CD14-positive monocyte (primary cell): ENCODE measurements at regions not wholly inside any gene's neighbourhood (a gene's known extent, or its start where the extent isn't known, plus 50 kb on each side); places are given as distances from the start of the nearest gene placed in this dataset.
A peak's percentile ranks its signal among the peaks of the same experiment; 100 is the strongest.

ENCODE experiments used
- DNase-seq, 3 donors: peaks; one replicate each; pipeline ENCODE4 v3.0.0-alpha.2; 2011 to 2022
- H2AFZ ChIP-seq: 2 replicates; pipeline ENCODE4 v1.6.0; 2012; ENCODE audit warnings: mild to moderate bottlenecking, low read depth, low read length, inconsistent platforms; ENCODE audit not compliant: insufficient read depth, poor library complexity, severe bottlenecking
- H3K27ac ChIP-seq, 2 donors: 1 replicate in 1 of 2; 2 replicates in 1 of 2; pipeline ENCODE4 v1.5.1; 2012 to 2013; ENCODE audit warnings: low read length in 2 of 2, control low read depth in 1 of 2, inconsistent platforms in 1 of 2, low read depth in 1 of 2, mild to moderate bottlenecking in 1 of 2
- H3K27me3 ChIP-seq, 2 donors: one replicate each; pipeline versions ENCODE4 v1.6.0 to v1.6.1; 2011 to 2013; ENCODE audit warnings: low read length in 2 of 2; ENCODE audit not compliant: control insufficient read depth in 2 of 2, insufficient read depth in 2 of 2
- H3K36me3 ChIP-seq, 2 donors: replicated peaks in 1 of 2; 1 replicate in 1 of 2; 2 replicates in 1 of 2; pipeline versions ENCODE4 v1.5.1 to v1.6.1; 2012 to 2013; ENCODE audit warnings: low read length in 2 of 2, control low read depth in 1 of 2, inconsistent platforms in 1 of 2, mild to moderate bottlenecking in 1 of 2; ENCODE audit not compliant: insufficient read depth in 2 of 2, control insufficient read depth in 1 of 2
- H3K4me1 ChIP-seq, 2 donors: 1 replicate in 1 of 2; 2 replicates in 1 of 2; pipeline versions ENCODE4 v1.5.1 to v1.6.1; 2012 to 2013; ENCODE audit warnings: low read length in 2 of 2, control low read depth in 1 of 2, inconsistent platforms in 1 of 2, mild to moderate bottlenecking in 1 of 2, moderate library complexity in 1 of 2; ENCODE audit not compliant: insufficient read depth in 2 of 2, control insufficient read depth in 1 of 2
- H3K4me2 ChIP-seq: replicated peaks from 2 replicates; pipeline ENCODE3; 2012; ENCODE audit warnings: low read length, moderate library complexity, mild to moderate bottlenecking; ENCODE audit not compliant: poor library complexity, severe bottlenecking; ENCODE audit errors: extremely low read depth
- H3K4me3 ChIP-seq, 3 experiments: fragments of 200-600 bp in 1 of 3; sonication (generic) in 1 of 3; replicated peaks in 1 of 3; 1 replicate in 2 of 3; 2 replicates in 1 of 3; pipeline ENCODE4 v1.5.1; 2011 to 2013; ENCODE audit warnings: low read length in 3 of 3, mild to moderate bottlenecking in 3 of 3, control low read depth in 2 of 3, low read depth in 2 of 3, inconsistent platforms in 1 of 3, moderate library complexity in 1 of 3
- H3K79me2 ChIP-seq: 2 replicates; pipeline ENCODE4 v1.6.0; 2012; ENCODE audit warnings: mild to moderate bottlenecking, control low read depth, inconsistent platforms, low read length, moderate library complexity; ENCODE audit not compliant: insufficient read depth
- H3K9ac ChIP-seq: 2 replicates; pipeline ENCODE4 v1.6.0; 2017; ENCODE audit warnings: low read length, mild to moderate bottlenecking; ENCODE audit not compliant: insufficient read depth, poor library complexity, severe bottlenecking
- H3K9me3 ChIP-seq, 2 donors: replicated peaks in 1 of 2; 1 replicate in 1 of 2; 2 replicates in 1 of 2; pipeline versions ENCODE4 v1.5.1 to v1.6.1; 2012 to 2013; ENCODE audit warnings: low read length in 2 of 2, control low read depth in 1 of 2; ENCODE audit not compliant: control insufficient read depth in 1 of 2, insufficient read depth in 1 of 2
- H4K20me1 ChIP-seq: 2 replicates; pipeline ENCODE4 v1.6.0; 2012; ENCODE audit warnings: mild to moderate bottlenecking, low read length, control low read depth, moderate library complexity; ENCODE audit not compliant: insufficient read depth
- H3K27ac Mint-ChIP-seq, 7 donors: one replicate each; pipeline ENCODE4 v1.8.0; 2020; ENCODE audit warnings: mild to moderate bottlenecking in 7 of 7, mixed read lengths in 7 of 7, moderate library complexity in 6 of 7, inconsistent platforms in 2 of 7
- H3K27me3 Mint-ChIP-seq, 3 donors: one replicate each; pipeline ENCODE4 v1.8.0; 2021 to 2022; ENCODE audit warnings: low read depth in 3 of 3, mild to moderate bottlenecking in 3 of 3, mixed read lengths in 3 of 3, moderate library complexity in 3 of 3, inconsistent platforms in 1 of 3
- H3K36me3 Mint-ChIP-seq, 2 donors: one replicate each; pipeline ENCODE4 v1.8.0; 2020; ENCODE audit warnings: mixed read lengths in 2 of 2, inconsistent platforms in 1 of 2, mild to moderate bottlenecking in 1 of 2
- H3K4me1 Mint-ChIP-seq: one replicate; pipeline ENCODE4 v1.8.0; 2020; ENCODE audit warnings: mild to moderate bottlenecking, mixed read lengths
- H3K4me3 Mint-ChIP-seq, 2 donors: one replicate each; pipeline ENCODE4 v1.8.0; 2020; ENCODE audit warnings: mild to moderate bottlenecking in 2 of 2, mixed read lengths in 2 of 2, moderate library complexity in 1 of 2
- H3K9me3 Mint-ChIP-seq, 7 donors: one replicate each; pipeline ENCODE4 v1.8.0; 2020 to 2022; ENCODE audit warnings: mixed read lengths in 7 of 7, mild to moderate bottlenecking in 6 of 7, moderate library complexity in 6 of 7, inconsistent platforms in 2 of 7
- WGBS: methylation state at CpG from one replicate; pipeline ENCODE4 v1.1.5; 2013; ENCODE audit warnings: missing lambda C conversion rate; ENCODE audit not compliant: insufficient coverage; 5-methylcytosine and 5-hydroxymethylcytosine counted together
- intact Hi-C, 2 donors: fragments of 100-400 bp; cut with micrococcal nuclease; formaldehyde crosslinking; loops; one replicate each; pipeline versions ENCODE4 v1.15.0 to v1.15.1; 2023
- TF ChIP-seq, protein P1 (sequence below): fragments of 200-600 bp; IDR thresholded peaks from one replicate; pipeline ENCODE4 v1.8.0; 2022; ENCODE audit warnings: antibody characterized with exemption, mild to moderate bottlenecking

DNA sequence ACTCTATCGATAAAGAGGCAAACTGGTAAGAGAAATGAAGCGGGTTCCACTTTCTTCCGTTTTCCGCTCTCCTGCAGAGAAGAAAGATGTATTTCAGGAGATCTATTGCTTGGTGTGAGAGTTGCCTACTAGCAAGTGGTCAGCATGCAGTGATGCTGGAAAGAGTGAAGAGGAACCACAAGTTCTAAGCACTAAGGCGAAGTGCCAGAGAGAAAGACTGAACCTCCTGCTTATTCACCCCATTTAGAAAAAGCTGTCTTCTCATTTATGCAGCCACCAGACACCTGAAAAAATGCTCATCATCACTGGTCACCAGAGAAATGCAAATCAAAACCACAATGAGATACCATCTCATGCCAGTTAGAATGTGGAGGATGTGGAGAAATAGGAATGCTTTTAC lies 78.7 kb upstream of the GPC6 start:
- peaks cover 0 to 10% (median 2%) of the 10 kb centered on the region in 7 donors for H3K9me3 Mint-ChIP-seq
- Histone ChIP-seq H3K79me2 (no peaks in the 10 kb centered on the region), H3K4me2 (no peak overlapping the region), H3K9me3 (no peaks in the 10 kb centered on the region), H3K4me3 (no peak overlapping the region), H3K4me1 (peaks cover 0 to 17% of the 10 kb centered on the region in 2 donors), H4K20me1 (no peaks in the 10 kb centered on the region), H3K27me3 (no peaks in the 10 kb centered on the region), H2AFZ (no peak overlapping the region), H3K36me3 (no peaks in the 10 kb centered on the region), H3K27ac (no peak overlapping the region), H3K9ac (no peak overlapping the region)
- H3K4me3 Mint-ChIP-seq, result no peak overlapping the region
- intact Hi-C loops, result no loop called here
- TF ChIP-seq, protein P1, sequence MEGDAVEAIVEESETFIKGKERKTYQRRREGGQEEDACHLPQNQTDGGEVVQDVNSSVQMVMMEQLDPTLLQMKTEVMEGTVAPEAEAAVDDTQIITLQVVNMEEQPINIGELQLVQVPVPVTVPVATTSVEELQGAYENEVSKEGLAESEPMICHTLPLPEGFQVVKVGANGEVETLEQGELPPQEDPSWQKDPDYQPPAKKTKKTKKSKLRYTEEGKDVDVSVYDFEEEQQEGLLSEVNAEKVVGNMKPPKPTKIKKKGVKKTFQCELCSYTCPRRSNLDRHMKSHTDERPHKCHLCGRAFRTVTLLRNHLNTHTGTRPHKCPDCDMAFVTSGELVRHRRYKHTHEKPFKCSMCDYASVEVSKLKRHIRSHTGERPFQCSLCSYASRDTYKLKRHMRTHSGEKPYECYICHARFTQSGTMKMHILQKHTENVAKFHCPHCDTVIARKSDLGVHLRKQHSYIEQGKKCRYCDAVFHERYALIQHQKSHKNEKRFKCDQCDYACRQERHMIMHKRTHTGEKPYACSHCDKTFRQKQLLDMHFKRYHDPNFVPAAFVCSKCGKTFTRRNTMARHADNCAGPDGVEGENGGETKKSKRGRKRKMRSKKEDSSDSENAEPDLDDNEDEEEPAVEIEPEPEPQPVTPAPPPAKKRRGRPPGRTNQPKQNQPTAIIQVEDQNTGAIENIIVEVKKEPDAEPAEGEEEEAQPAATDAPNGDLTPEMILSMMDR, result no peak
- H3K36me3 Mint-ChIP-seq, result no peaks in the 10 kb centered on the region
- DNase-seq, result no peak
- no peak overlapping the region for H3K27ac Mint-ChIP-seq
- H3K27me3 Mint-ChIP-seq, result no peaks in the 10 kb centered on the region
- H3K4me1 Mint-ChIP-seq, result peaks cover 7% of the 10 kb centered on the region
- 100% methylated on average over 2 of the region's 5 CpGs for WGBS

DNA sequence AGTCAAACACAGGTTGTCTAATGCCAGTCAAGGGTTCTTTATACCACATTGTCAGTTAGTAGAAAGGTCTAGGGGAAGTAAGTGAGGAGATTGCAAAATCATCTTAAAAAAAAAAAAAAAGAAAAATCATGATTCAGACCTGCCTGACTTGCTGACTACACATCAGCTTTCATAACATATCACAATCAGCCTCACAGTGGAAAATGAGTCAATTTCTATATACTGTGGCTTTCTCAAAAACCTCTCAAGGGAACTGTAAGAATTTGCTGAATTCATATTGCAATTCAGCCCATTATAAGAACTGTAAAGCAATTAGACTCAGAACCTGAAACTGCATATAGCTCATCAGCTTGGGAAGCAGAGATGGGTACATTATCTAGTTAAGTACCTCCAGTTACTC lies 75.3 kb upstream of the GPC6 start:
- intact Hi-C loops, result no loop called here
- H3K27ac Mint-ChIP-seq, result no peak overlapping the region

More for the DNA sequence above, 75.3 kb upstream of the GPC6 start:
- H3K4me1 ChIP-seq, result peaks cover 0 to 17% of the 10 kb centered on the region in 2 donors
- H3K27ac ChIP-seq, result peak overlapping the region in 1 of 2 donors; percentile 53
- H3K4me1 Mint-ChIP-seq, result peaks cover 7% of the 10 kb centered on the region
- no peaks in the 10 kb centered on the region for H3K79me2 ChIP-seq
- no peaks in the 10 kb centered on the region for H3K36me3 Mint-ChIP-seq
- no peaks in the 10 kb centered on the region for H3K36me3 ChIP-seq
- H3K4me3 Mint-ChIP-seq, result no peak overlapping the region
- H3K4me2 ChIP-seq, result no peak overlapping the region
- no peaks in the 10 kb centered on the region for H3K27me3 ChIP-seq
- no peak overlapping the region for H2AFZ ChIP-seq
- DNase-seq, result peak in 2 of 3 donors; percentile 23 to 34
- H3K27me3 Mint-ChIP-seq, result no peaks in the 10 kb centered on the region
- H3K9ac ChIP-seq, result no peak overlapping the region
- no peaks in the 10 kb centered on the region for H4K20me1 ChIP-seq
- no peak overlapping the region for H3K4me3 ChIP-seq
- TF ChIP-seq, protein P1, result no peak
- H3K9me3 ChIP-seq, result no peaks in the 10 kb centered on the region
- H3K9me3 Mint-ChIP-seq, result peaks cover 0 to 10% (median 2%) of the 10 kb centered on the region in 7 donors
